Kidney (tissue), 13 donors: ENCODE measurements at regions not wholly inside any gene's neighbourhood (a gene's known extent, or its start where the extent isn't known, plus 50 kb on each side); places are given as distances from the start of the nearest gene placed in this dataset.
A peak's percentile ranks its signal among the peaks of the same experiment; 100 is the strongest.

Experiments
- DNase-seq, 5 donors: peaks; one replicate each; pipeline ENCODE4 v3.0.0-alpha.2; 2013 to 2020
- FAIRE-seq: peaks from 2 replicates; lab custom pipeline; 2012; peaks lifted over from hg19 to GRCh38; lab: Jason Lieb, UNC
- H3K27ac ChIP-seq, 2 donors: one replicate each; pipeline ENCODE4 v1.7.0; 2013; ENCODE audit warnings: low read depth in 2 of 2, low read length in 2 of 2, inconsistent platforms in 1 of 2
- H3K27me3 ChIP-seq: one replicate; pipeline ENCODE4 v1.7.1; 2013; ENCODE audit warnings: low read length, inconsistent platforms; ENCODE audit not compliant: control insufficient read depth, insufficient read depth
- H3K36me3 ChIP-seq, 3 donors: one replicate each; pipeline versions ENCODE4 v1.7.0 to v1.7.1; 2013; ENCODE audit warnings: low read length in 3 of 3, control low read depth in 1 of 3, inconsistent platforms in 1 of 3; ENCODE audit not compliant: insufficient read depth in 3 of 3, control insufficient read depth in 2 of 3
- H3K4me1 ChIP-seq, 3 donors: one replicate each; pipeline versions ENCODE4 v1.7.0 to v1.7.1; 2013; ENCODE audit warnings: low read length in 3 of 3, inconsistent platforms in 1 of 3, low read depth in 1 of 3; ENCODE audit not compliant: control insufficient read depth in 2 of 3, insufficient read depth in 2 of 3
- H3K4me3 ChIP-seq, 3 donors: one replicate each; pipeline versions ENCODE4 v1.7.0 to v1.8.1; 2013; ENCODE audit warnings: low read length in 3 of 3, control low read depth in 1 of 3, inconsistent platforms in 1 of 3
- H3K9ac ChIP-seq, 3 donors: one replicate each; pipeline versions ENCODE4 v1.7.0 to v1.7.1; 2013; ENCODE audit warnings: low read length in 3 of 3, control low read depth in 1 of 3, inconsistent platforms in 1 of 3
- H3K9me3 ChIP-seq, 3 donors: one replicate each; pipeline versions ENCODE4 v1.7.0 to v1.7.1; 2013; ENCODE audit warnings: low read length in 3 of 3, control low read depth in 1 of 3, inconsistent platforms in 1 of 3; ENCODE audit not compliant: control insufficient read depth in 2 of 3, insufficient read depth in 1 of 3
- intact Hi-C: fragments of 100-400 bp; cut with DNase I; formaldehyde crosslinking; loops from one replicate; pipeline ENCODE4 v1.11.1; 2022
- TF ChIP-seq, protein P1 (sequence below): IDR thresholded peaks from 3 replicates; pipeline ENCODE4 v1.5.1; 2012; ENCODE audit warnings: mild to moderate bottlenecking, moderate library complexity, borderline replicate concordance; ENCODE audit not compliant: insufficient read depth; ENCODE audit errors: extremely low read depth
- donor health status: control.
- donor health status: control.
- donor health status: control.
- donor health status: control.
- donor health status: control.
- donor health status: DM: yes; HTN: yes; CAD: no.
- donor health status: Normal renal cell carcinoma (clear cell type).

DNA sequence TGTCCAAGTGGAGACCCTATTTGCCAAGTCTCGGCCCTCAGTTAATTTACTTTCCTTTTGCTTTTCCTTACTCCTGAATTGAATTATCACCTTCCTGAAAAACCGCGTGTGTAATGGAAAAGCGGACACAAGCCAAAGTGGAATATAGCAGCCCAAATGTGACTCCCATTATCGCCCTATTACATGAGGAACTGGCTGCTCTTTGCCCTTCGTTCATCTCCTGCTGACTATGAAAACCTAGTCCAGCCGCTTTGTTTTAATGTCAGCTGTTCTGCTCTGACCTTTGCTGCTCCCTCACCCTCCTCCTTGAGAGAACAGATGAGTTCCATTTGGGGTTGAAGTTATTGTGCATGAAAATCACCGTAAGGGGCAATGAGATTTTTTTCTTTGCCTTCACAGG lies 632.7 kb upstream of the SUCLG2 start:
- no peak overlapping the region for H3K4me3 ChIP-seq
- H3K4me1 ChIP-seq = no peaks in the 10 kb centered on the region
- peak in 1 of 5 donors; percentile 17 for DNase-seq
- intact Hi-C loops = no loop called here
- no peaks in the 10 kb centered on the region for H3K9me3 ChIP-seq
- no peak for FAIRE-seq
- H3K27ac ChIP-seq = no peak overlapping the region
- TF ChIP-seq, protein P1, sequence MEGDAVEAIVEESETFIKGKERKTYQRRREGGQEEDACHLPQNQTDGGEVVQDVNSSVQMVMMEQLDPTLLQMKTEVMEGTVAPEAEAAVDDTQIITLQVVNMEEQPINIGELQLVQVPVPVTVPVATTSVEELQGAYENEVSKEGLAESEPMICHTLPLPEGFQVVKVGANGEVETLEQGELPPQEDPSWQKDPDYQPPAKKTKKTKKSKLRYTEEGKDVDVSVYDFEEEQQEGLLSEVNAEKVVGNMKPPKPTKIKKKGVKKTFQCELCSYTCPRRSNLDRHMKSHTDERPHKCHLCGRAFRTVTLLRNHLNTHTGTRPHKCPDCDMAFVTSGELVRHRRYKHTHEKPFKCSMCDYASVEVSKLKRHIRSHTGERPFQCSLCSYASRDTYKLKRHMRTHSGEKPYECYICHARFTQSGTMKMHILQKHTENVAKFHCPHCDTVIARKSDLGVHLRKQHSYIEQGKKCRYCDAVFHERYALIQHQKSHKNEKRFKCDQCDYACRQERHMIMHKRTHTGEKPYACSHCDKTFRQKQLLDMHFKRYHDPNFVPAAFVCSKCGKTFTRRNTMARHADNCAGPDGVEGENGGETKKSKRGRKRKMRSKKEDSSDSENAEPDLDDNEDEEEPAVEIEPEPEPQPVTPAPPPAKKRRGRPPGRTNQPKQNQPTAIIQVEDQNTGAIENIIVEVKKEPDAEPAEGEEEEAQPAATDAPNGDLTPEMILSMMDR = no peak
- H3K27me3 ChIP-seq = no peaks in the 10 kb centered on the region
- no peak overlapping the region for H3K9ac ChIP-seq
- H3K36me3 ChIP-seq = no peaks in the 10 kb centered on the region

DNA sequence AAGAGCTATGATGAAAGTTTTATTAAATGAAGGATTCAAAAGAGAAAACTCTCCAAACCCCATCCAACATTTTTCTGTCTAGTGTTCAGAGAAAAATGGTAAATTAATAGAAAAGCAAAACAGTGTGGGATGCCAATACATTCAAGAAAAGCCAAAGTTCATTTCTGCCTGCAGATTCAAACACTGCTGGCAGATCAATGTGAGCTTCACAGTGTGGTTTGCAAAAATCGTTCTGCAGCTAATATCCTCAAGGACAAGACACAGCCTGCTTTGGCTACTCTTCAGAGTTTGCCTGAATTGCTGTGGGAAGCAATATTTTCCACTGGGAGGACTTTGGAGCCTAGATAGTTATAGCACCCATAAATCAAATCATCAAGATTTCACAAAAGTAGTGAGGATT lies 619.9 kb upstream of the SUCLG2 start:
- Histone ChIP-seq H3K36me3 (no peaks in the 10 kb centered on the region), H3K9ac (no peak overlapping the region), H3K4me3 (no peak overlapping the region), H3K27me3 (no peaks in the 10 kb centered on the region), H3K9me3 (no peaks in the 10 kb centered on the region), H3K27ac (no peak overlapping the region), H3K4me1 (no peaks in the 10 kb centered on the region)
- FAIRE-seq = no peak
- intact Hi-C loops = no loop called here
- TF ChIP-seq, protein P1 = no peak
- DNase-seq = peak in 1 of 5 donors; percentile 7

DNA sequence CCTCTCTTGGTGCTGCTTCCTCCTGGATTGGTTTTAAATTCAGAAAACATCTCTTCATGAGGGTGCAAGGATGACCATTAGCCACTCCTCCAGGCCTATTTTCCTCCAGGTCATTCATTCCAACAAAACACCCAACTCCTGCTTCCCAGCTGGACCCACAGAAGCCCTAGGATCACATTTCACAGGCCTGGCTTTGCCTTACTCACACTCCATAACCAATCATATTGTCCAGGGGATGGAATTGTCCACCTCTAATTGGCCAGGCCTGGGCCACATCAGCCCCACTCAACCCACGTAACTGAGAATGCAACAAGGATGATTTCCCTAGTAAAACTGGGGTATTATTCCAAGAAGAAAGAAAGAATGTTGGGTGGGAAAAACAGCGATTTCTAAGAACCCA lies 616.7 kb upstream of the SUCLG2 start:
- Histone ChIP-seq H3K27me3 (no peaks in the 10 kb centered on the region), H3K4me3 (no peak overlapping the region), H3K9ac (no peak overlapping the region), H3K9me3 (no peaks in the 10 kb centered on the region), H3K36me3 (no peaks in the 10 kb centered on the region), H3K4me1 (no peaks in the 10 kb centered on the region), H3K27ac (no peak overlapping the region)
- FAIRE-seq (no peak), DNase-seq (no peak)
- TF ChIP-seq, protein P1 = no peak
- intact Hi-C loops = no loop called here

DNA sequence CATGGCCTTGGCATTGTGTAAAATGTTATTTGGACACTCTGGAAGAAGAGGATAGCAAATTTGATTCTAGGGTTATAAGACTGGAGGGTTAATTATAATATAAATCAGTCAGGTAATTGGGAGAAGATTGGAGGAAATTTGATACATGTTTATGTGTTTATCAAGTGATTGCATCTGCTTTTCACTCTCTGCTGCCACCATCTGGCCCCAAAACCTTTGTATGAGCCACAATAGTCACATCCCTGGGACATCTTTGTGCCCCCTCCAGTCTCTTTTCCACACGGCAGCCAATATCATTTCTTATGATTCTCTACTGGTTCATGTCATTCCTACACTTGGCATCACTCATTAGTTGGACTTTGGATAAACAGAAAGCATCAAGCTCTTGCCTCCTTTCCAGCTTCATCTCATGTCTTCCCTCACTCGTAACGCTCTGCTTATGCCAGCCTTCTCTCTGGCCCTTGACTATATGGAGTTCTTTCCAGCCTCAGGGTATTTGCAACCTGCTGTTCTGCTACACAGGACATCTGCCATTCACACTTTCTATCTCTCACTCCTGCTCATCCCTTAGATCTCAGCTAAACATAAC lies 602.3 kb upstream of the SUCLG2 start:
- Histone ChIP-seq H3K36me3 (no peaks in the 10 kb centered on the region), H3K27me3 (no peaks in the 10 kb centered on the region), H3K27ac (no peak overlapping the region), H3K9me3 (no peaks in the 10 kb centered on the region), H3K4me1 (no peaks in the 10 kb centered on the region), H3K9ac (no peak overlapping the region), H3K4me3 (no peak overlapping the region)
- no peak for FAIRE-seq
- intact Hi-C loops = no loop called here
- TF ChIP-seq, protein P1 = peak; percentile 20
- peak in 1 of 5 donors; percentile 9 for DNase-seq
